Thyroid gland (tissue), 4 donors: ENCODE measurements at regions not wholly inside any gene's neighbourhood (a gene's known extent, or its start where the extent isn't known, plus 50 kb on each side); places are given as distances from the start of the nearest gene placed in this dataset.

Experiments
- DNase-seq, 2 donors: peaks; one replicate each; pipeline ENCODE4 v3.0.0-alpha.2; 2019
- H3K27ac ChIP-seq, 3 donors: fragments of 200-600 bp; sonication (generic); 1 replicate in 2 of 3; 2 replicates in 1 of 3; pipeline ENCODE4 v1.5.1; 2016 to 2019; ENCODE audit warnings: mild to moderate bottlenecking in 1 of 3, moderate library complexity in 1 of 3
- H3K27me3 ChIP-seq: fragments of 200-600 bp; sonication (generic); one replicate; pipeline ENCODE4 v1.5.1; 2019
- H3K36me3 ChIP-seq, 2 donors: fragments of 200-600 bp; sonication (generic); one replicate each; pipeline ENCODE4 v1.5.1; 2016 to 2019
- H3K4me1 ChIP-seq, 2 donors: fragments of 200-600 bp; sonication (generic); one replicate each; pipeline ENCODE4 v1.5.1; 2017 to 2019
- H3K4me3 ChIP-seq, 3 donors: fragments of 200-600 bp; sonication (generic); replicated peaks in 1 of 3; 1 replicate in 2 of 3; 2 replicates in 1 of 3; pipeline ENCODE4 v1.5.1; 2016; ENCODE audit warnings: mild to moderate bottlenecking in 1 of 3
- H3K9me3 ChIP-seq: fragments of 200-600 bp; sonication (generic); one replicate; pipeline ENCODE4 v1.5.1; 2017
- CTCF ChIP-seq, 6 experiments: fragments of 200-600 bp in 3 of 6; fragments of 450-650 bp in 3 of 6; sonication (generic) in 3 of 6; IDR thresholded peaks; one replicate each; pipeline ENCODE4 v1.5.1; 2016 to 2019; ENCODE audit warnings: antibody characterized with exemption in 6 of 6, mild to moderate bottlenecking in 2 of 6, inconsistent platforms in 1 of 6, moderate library complexity in 1 of 6
- POLR2A ChIP-seq, 2 donors: fragments of 450-650 bp; IDR thresholded peaks; one replicate each; pipeline ENCODE4 v1.6.1; 2017; ENCODE audit warnings: antibody characterized with exemption in 2 of 2, mild to moderate bottlenecking in 2 of 2, moderate library complexity in 1 of 2
- WGBS, 2 donors: methylation state at CpG; one replicate each; pipeline ENCODE4 v1.1.5; 2017; 5-methylcytosine and 5-hydroxymethylcytosine counted together
- intact Hi-C: fragments of 100-400 bp; cut with DNase I; formaldehyde crosslinking; loops from one replicate; pipeline ENCODE4 v1.15.1; 2023

GRCh38 chr9:115643948-115644727, 509.5 kb upstream of the PAPPA start:
- H3K4me3 ChIP-seq = no peak overlapping the region
- 79 to 81% methylated on average over 4 of the region's 4 CpGs for WGBS, 2 donors
- intact Hi-C loops = no loop called here

GRCh38 chr9:115649991-115650472, 503.6 kb upstream of the PAPPA start:
- no peaks in the 10 kb centered on the region for H3K27me3 ChIP-seq
- H3K27ac ChIP-seq = peak overlapping the region in 1 of 3 donors; percentile 38
- no peaks in the 10 kb centered on the region for H3K4me1 ChIP-seq
- TF ChIP-seq CTCF (IDR thresholded peaks at IDR 0.05) = no peak
- TF ChIP-seq POLR2A (IDR thresholded peaks at IDR 0.05) = no peak
- no peaks in the 10 kb centered on the region for H3K9me3 ChIP-seq
- intact Hi-C loops = no loop called here
- H3K36me3 ChIP-seq = no peaks in the 10 kb centered on the region
- DNase-seq = peak; percentile 14 to 18
- H3K4me3 ChIP-seq = no peak overlapping the region
- 57 to 65% methylated on average over 9 of the region's 9 CpGs for WGBS, 2 donors

More at GRCh38 chr9:115643948-115644727, 509.5 kb upstream of the PAPPA start:
- Histone ChIP-seq H3K36me3 (no peaks in the 10 kb centered on the region), H3K4me1 (no peaks in the 10 kb centered on the region), H3K27ac (no peak overlapping the region), H3K9me3 (no peaks in the 10 kb centered on the region), H3K27me3 (no peaks in the 10 kb centered on the region)
- no peak for DNase-seq
- TF ChIP-seq POLR2A (IDR thresholded peaks at IDR 0.05) = no peak
- no peak for TF ChIP-seq CTCF (IDR thresholded peaks at IDR 0.05)

- no peaks in the 10 kb centered on the region for H3K9me3 ChIP-seq
- H3K27ac ChIP-seq = peak overlapping the region; percentile 6 to 38 (median 26)
- no peak for DNase-seq
- no peaks in the 10 kb centered on the region for H3K4me1 ChIP-seq
- no peak overlapping the region for H3K4me3 ChIP-seq
- TF ChIP-seq CTCF (IDR thresholded peaks at IDR 0.05) = no peak
- TF ChIP-seq POLR2A (IDR thresholded peaks at IDR 0.05) = no peak
- H3K36me3 ChIP-seq = no peaks in the 10 kb centered on the region
- intact Hi-C loops = no loop called here
- H3K27me3 ChIP-seq = no peaks in the 10 kb centered on the region
Observed at GRCh38 chr9:115650768-115651167, 502.8 kb upstream of the PAPPA start.

GRCh38 chr9:115651461-115651860, 502.1 kb upstream of the PAPPA start:
- DNase-seq = no peak
- intact Hi-C loops = no loop called here
- Histone ChIP-seq H3K27me3 (no peaks in the 10 kb centered on the region), H3K4me3 (no peak overlapping the region), H3K27ac (no peak overlapping the region), H3K36me3 (no peaks in the 10 kb centered on the region), H3K9me3 (no peaks in the 10 kb centered on the region), H3K4me1 (no peaks in the 10 kb centered on the region)
- no peak for TF ChIP-seq CTCF (IDR thresholded peaks at IDR 0.05)
- no peak for TF ChIP-seq POLR2A (IDR thresholded peaks at IDR 0.05)

GRCh38 chr9:115653171-115653606, 500.4 kb upstream of the PAPPA start:
- no peak for DNase-seq
- Histone ChIP-seq H3K4me3 (no peak overlapping the region), H3K9me3 (no peaks in the 10 kb centered on the region), H3K4me1 (no peaks in the 10 kb centered on the region), H3K27me3 (no peaks in the 10 kb centered on the region), H3K27ac (no peak overlapping the region), H3K36me3 (no peaks in the 10 kb centered on the region)
- intact Hi-C loops = no loop called here
- WGBS, 2 donors = 60 to 79% methylated on average over 3 of the region's 3 CpGs
- no peak for TF ChIP-seq POLR2A (IDR thresholded peaks at IDR 0.05)
- TF ChIP-seq CTCF (IDR thresholded peaks at IDR 0.05) = no peak
